ENCODE measurements at regions not wholly inside any gene's neighbourhood (a gene's known extent, or its start where the extent isn't known, plus 50 kb on each side); places are given as distances from the start of the nearest gene placed in this dataset.
"Not testable (repeated sequence)": the region's sequence is repeated elsewhere in the genome, so short reads cannot be mapped to it uniquely, and the experiment has no call there.

DNA sequence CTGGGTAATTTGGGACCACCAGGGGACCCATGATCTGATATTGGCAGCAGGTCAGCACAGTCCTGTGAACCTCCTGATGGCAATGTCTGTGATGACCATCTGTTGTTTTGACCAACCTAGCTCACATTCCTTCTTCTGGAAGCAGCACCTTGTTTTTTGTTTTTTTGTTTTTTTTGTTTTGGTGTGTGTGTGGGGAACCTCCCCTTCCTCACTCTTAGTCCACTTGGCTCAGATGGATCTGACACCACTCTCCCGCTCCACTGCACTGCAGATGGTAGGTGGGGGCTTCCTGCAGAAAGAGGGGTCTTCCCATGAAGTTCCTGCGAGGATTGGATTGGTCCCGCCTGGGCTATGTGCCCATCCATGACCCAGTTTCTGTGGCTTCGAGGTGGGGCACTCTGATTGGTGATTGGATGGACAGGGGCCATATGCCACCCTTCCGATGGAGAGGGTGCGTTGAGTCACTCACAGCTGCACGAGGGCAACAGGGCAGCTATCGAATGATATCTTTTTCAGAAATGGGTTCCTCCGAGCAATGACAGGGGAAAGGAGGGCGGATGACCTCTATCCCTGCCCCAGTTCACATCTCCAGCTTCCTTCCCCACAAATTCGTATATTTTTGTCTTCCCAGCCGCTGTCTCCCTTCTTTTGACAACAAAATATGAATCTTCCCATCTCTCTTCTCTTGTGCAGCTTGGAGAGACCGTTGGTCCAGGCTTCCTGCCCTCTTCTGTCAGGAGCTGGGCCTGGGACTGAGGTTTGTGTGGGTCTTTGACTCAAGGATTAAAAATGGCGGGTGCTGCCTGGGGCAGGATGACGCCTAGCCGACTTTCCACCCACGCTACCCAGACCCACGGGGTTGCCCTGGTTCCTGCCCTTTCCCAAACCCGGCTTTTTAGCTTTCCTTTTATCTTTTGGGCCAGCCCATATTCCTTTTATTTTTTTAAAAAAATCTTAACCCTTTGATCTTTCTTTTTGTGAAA, 132.1 kb upstream of the KCNG1 start:
- no peak for DNase-seq

DNA sequence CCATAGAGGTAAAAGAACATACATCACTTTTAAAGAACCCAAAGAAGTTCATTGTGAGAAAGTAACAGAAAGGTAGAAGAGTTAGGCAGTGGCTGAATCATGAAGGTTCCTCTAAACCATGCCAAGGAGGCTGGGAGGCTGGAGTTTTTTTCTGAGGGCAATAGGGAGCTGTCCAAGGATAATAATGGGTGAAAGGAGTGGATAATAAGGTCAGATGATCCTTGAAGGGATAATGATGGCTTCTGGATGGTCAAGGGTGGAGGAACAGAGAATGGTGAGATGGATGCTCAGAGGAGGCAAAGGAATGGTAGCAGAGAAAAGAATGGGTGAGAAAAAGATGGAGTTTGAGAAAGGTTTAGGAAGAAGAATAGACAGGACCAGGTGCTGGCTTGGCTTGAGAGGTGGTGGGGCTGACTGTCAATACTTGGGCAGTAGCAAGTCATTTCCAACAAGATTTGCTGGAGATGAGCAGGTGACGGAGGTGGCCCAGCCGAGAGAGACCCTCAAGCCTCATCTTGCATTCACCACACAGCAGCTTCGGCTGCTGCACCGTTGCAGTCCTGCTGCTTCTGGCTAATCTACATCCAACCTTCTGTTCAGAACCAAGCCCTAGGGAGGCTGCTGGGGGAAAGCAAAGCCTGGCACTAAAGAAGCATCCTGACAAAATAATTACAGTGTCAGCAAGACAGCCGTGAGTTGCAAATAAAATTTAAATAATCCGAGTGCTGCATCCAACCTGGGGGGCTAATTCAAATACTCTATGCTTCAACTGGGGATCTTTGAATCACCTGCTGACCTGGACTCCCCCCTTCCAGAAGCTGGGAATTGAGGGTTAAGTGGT, 131.2 kb upstream of the KCNG1 start:
- DNase-seq: no peak

DNA sequence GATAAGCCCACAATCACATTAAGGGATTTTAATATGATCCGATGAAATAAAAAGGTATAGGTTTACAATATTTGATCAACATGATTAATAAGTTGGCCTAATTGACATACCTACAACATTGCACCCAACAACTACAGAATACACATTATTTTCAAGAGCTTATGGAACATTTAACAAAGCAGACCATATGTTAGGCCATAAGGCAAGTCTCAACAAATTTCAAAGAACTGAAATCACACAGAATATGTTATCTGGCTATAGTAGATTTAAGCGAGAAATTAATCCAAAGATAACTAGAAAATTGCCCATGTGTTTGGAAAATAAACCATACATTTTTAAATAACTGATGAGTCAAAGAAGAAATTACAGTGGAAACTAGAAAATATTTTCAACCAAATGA, 126.0 kb upstream of the KCNG1 start:
- no peak for DNase-seq

DNA sequence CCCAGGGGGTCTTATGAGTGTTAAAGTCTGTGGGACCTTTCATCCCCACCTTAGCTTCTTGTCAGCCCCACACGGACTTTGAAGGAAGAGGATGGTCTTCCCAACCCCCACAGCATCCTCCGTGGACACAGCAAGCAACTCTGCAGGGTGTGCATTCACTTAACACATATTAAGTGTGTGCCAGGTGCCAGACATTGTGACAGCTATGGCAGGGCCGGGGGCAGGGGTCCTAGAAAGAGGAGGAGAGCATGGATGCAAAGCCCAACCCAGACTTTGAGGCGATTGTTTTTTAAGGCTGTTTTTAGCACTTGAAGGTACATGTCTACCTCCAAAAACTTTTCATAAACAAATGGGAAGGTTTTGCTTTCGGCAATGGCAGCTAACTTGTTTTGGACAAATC, 121.6 kb upstream of the KCNG1 start:
- DNase-seq: no peak

DNA sequence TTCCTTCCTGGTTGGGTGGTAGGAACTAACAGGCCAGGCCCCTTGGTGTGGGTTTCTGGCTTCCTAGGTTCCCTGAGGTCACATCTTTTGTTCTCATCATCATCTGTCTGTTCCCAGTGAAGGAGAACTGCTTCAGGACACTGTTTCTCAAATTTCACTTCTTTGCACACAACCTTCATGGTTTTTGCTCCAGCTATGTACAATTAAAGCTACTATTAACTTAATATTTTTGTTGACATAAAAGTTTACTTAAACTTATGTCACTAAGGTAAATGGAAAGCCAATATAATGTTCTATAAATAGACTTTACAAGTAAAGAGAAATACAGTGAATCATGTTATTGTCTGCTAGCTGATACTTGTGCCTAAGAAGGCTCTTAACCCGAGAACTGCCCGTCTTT, 120.7 kb upstream of the KCNG1 start:
- DNase-seq: no peak

DNA sequence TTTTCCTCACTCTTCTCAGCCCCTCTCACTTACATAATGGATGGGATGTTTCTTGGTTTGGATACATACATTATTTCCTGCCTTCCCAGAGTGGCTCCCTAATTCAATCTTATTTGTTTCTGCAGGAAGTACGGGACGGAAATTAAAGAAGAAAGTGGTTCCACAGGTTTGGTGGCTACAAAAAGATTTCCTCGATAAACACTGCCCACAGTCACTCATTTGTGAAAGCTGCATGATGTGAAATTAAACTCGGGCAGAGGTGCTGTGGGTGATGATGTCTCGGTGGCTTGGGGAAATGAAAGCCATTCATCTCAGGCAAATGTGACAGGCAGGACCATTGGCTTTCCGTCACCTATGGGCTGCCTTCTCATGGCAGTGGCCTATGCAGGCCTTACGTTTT, 119.5 kb upstream of the KCNG1 start:
- no peak for DNase-seq

DNA sequence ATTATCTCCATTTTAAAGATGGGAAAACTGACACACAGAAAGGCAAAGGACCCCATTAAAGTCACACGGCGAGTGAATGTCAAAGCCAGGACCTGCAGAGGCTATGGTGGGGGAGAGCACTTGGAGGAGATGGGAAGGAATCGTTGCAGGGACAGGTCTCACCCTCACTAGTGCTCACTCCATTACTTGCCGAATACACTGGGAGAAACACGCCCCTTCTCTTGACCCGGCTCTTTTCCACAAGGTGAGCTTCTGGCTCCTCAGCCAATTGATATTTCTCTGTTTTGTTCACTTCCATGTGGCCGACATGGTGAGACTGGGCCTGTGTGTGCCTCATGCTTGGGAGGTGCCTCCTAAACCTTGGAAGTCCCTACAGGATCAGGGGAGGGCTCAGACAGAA, 117.8 kb upstream of the KCNG1 start:
- no peak for DNase-seq

DNA sequence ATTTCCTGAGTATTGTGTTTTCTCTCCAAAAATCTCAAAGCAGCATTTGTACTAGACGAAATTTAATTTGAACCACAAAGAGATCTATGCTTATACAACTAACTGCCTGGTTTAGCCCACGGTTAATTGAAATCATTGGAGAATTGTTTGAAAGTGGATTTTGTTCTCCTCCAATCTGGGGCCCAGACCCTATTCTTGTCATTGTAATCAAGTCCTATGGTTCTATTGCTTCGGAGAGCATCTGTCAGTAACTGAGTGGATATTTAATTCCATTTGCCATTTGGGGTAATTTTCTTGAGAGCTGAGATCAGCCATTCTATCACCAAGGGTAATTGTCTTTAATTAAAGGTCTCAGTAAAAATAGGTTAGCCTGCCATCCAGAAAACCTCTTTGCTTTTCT, 117.0 kb upstream of the KCNG1 start:
- no peak for DNase-seq

DNA sequence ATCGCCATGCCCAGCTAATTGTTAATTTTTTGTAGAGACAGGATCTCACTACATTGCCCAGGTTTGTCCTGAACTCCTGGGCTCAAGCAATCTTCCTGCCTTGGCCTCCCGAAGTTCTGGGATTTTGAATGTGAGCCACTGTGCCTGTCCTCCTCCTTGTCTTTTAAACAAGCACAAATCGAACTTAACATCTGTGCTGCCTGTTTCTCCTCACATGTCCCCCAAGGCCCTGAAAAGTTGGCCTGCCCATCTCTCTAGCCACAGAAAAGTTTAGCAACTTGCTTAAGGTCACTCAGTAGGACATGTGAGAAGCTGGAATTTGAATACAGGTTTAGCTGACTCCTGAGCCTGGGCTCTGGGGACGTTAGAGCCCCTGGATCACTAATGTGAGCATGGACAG, 115.7 kb upstream of the KCNG1 start:
- no peak for DNase-seq

DNA sequence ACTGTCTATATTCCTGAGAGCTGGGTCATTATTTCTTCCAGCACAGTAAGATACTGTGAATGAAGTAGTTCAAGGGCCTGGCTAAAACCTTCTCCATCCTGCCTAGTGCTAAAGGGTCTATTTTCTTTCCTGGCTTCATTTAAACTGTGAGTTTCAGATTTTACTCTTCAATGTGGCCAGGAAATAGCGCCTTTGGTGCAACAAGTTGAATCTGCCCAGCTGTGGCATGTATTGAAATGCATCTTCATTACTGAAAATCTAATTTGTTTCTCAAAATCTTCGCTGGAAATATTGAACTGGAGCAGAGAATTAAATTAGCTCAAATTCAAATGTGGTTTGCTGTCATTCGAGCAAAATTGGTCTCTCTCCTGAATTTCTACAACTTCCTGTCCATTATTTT, 114.6 kb upstream of the KCNG1 start:
- DNase-seq: no peak

DNA sequence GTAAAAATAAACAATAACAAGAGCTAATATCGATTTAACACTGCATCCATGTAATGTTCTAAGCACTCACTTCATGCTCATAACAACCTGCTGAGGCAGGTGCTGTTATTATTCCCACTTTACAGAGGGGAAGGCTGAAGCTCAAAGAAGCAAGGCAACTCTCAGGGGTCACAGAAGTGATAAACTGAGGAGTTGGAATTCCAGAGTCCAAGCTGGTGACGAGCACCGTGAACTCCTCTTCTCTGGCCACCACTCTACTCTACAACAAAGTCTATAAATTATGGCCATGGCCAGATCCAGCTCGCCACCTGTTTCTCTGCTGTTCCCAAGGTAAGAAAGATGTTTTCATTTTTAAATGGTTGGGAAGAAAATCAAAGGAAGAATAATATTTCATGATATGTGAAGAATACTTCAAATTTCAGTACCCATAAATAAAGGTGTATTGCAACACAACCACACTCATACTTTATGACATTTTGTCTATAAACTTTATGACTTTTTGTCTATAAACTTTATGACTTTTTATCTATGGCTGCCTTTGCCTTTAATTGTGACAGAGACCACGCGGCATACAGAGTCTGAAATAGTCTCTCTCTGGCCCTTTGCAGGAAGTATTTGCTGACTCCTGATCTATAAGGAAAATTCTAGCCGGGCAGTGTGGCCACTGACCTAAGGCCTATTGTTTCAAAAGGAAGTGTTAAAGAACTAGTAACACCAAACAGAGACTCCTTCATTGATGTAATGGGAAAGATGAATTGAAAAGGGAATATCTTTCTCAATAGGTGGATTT, 113.2 kb upstream of the KCNG1 start:
- no peak for DNase-seq

DNA sequence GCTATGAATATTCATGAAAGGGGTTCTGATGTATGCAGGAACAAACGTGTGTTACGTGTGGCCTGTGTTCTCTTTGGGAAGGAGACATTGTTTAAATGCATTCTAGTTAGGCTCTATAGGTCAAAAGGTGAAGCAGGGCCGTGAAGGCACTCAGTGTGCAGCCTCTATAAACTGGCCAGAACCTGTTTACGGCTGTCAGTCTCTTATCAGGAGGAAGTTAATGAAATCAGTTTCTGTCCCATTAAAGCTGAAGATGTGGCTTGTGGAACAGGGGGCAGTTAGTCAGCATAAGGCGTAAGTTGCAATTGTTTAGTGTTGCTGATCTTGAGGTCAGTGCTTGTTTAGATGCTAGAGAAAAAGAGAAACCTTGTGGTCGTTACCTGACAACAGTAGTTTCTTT, 111.5 kb upstream of the KCNG1 start:
- DNase-seq: no peak

DNA sequence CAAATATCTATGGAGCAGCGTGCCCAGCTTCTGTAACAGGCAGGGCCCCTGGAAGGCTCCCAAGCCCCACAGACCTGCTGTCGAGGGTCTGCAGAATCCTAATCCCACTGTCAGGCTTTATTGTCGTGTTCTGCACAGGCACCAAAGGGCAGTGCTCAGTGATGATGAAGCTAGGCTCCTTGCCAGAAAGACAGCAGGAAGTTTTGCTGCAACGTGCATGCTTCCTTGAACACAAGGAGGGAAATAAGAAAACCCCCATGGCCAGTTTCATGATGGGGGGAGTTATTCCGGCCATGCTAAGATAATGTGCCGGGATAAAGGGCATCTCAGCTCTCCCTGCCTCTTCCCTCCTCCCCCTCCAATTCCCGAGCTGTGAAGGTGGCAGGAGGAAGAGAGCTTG, 109.4 kb upstream of the KCNG1 start:
- DNase-seq: no peak

DNA sequence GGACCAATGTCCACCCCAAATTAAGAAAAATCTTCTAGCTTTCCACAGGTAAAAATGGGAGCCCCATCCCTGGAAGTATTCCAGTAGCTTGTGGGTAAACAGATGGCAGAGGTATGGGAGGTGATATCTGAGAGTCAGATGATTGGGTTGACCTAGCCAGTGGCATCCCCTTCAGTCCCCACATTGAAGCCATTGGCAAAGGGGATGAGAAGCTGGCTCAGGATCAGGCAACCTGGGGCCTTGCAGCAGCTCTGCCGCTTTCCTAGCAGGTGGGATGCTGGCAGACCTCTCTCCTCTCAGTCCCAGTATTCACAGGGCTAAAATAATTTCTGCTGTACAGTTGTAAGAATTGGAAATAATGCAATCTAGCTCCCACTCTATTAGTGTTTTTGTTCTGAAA, 108.9 kb upstream of the KCNG1 start:
- no peak for DNase-seq

DNA sequence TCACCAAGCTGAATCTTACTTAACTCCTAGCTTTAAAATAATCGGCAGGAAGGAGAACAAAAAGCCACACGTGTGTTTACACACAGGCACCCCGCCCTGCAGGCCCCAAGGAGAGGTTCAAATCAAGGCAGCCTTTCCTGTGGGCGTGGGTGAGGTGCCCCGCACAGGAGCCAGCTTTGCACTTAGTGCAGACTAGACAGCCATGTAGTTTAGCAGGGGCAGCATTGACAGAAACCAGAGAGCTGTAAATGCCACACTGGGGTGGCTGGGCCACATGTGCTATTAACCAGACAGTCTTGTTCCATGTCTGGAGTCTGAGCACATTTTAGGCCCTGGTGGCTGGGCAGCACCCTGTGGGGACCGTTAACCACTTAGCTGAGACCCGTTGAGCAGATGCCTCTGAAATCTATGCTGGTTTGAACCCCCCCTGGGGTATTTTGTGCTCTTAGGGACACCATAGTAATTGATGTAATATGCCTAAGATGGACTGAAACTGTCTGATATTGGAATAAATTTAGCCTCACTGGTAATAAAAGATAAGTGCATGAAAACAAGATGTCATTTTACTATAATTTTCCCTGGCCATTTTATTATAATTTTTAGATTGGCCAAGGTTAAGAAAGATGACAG, 106.4 kb upstream of the KCNG1 start:
- no peak for DNase-seq

DNA sequence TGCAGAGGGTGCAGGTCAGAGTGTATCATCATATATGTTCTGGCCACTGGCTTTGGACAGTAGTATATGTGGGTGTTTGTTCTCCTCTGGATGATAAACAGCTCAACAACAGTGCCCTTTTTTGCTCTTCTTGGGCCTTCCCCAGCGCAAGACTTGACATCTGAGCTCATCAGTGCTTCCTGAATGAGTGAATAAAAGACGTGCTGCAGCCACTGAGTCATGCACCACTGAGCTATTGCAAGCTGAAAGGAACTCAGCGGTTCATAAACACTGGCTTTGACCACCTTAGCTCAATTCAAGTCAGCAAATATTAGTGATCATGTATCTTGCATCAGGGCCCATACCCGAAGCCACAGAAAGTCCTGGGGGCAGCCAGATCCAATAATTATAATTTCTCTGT, 105.3 kb upstream of the KCNG1 start:
- DNase-seq: no peak

DNA sequence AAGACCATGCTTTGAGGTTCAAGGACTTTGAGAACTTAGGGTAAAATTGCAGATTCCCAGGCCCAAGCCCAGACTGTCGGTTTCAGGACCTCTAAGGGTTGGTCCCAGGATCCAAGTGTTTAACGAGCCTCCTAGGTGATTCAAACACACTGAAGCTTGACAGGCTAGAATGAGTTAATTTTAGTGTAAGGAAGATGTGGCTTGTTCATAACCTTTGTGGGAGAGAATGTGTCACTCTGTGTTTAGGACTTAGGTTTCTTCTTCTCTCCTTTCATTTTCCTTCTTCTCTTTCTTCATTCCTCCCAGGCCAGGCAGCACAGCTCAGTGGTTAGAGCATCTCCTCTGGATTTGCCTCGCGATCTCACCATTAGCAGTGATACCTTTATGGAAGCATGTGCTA, 104.8 kb upstream of the KCNG1 start:
- DNase-seq: no peak

DNA sequence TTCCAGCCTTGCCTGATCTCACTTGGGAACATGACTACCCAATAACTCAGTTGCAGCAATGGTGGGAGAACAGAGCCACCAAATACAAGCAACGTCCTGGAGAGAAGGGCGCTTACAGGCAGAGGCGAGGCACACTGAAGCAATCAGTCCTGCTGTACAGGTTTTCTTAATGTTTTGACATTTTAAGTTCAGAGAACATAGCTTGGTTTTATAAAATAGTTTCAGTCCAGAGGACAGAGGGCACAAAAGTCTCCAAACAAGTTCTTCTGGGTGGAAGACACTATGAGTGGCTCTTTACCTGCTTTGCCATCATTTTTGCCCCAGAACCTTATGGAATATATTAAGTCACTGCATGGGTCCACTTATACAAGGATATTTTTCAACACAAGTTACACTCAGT, 103.4 kb upstream of the KCNG1 start:
- no peak for DNase-seq

DNA sequence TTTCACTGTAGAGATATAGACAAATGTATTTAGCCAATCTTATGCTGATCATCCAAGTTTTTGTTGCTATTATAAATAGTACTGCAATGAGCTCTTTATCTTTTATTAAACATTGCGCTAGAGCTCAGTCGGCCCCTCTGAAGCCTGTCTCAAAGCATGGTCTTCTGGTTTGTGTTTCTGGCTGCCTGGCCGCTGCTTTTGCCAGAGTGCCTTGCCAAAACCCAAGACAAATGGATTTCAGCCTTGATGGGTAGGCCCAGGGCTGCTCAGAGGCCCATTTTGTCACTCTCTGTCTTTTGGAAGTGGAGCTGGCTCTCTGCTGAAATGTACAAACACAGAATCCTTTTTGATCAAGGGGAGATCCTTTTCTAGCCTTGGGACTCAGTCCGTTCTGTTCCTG, 102.9 kb upstream of the KCNG1 start:
- DNase-seq: no peak

DNA sequence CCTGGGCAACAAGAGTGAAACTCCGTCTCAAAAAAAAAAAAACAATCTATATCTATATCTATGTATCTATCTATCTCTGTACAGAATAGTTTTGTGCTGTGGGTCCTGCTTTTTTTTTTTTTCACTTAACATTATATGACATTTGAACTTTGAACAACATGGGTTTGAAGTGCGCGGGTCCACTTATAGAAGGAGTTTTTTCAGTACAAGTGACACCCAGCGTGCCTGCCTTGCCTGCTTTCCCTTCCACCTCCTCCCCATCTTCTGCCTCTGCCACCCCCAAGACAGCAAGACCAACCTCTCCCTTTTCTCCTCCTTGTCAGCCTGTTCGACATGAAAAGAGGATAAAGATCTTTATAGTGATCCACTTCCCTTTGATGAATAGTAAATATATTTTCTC, 102.2 kb upstream of the KCNG1 start:
- no peak for DNase-seq

DNA sequence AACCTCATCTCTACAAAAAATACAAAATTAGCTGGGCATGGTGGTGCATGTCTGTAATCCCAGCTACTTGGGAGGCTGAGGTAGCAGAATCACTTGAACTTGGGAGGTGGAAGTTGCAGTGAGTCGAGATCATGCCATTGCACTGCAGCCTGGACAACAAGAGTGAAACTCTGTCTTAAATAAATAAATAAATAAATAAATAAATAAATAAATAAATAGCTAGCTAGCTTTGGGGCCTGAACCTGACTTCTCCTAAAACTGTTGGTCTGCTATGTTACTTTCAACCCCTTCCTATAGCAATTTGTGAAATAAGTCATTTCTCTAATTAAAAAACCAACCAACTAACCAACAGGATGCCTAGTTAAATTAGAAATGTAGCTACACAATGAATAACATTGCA, 101.0 kb upstream of the KCNG1 start:
- DNase-seq: not testable (repeated sequence)

DNA sequence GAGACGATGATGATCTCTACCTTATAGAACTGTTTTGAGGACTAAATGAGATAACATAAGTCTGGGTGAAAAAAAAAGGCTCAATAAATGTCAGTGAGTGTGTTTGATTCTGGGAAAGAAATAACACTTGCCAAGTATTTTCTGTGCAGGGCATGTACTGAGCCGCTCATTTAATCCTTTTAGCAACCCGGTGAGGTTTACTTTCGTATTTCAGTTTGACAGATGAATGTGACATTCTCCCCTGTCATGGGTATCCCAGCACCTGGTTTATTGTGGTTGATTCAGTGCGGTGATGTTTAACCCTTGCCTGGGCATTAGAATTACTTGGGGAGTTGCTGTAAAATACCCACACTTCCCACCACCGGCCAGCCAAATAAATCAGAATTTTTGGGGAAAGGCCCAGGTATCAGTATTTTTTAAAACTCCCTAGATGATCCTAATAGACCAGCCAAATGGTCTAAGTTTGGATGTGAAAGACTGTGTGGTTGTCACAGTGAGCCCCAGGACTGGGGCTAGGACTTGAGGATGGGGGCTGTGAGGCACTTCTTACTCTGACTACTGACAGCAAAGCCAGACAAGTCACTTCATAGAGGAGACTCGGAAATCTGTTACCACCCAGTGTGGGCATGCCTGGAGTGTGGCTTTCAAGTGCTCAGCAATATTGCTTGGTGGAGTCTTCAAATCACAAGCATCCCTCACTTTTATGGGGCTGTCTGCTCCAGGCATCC, 100.2 kb upstream of the KCNG1 start:
- no peak for DNase-seq

All from NCI-H1092 (cell line).